NCI-H526 (cell line): ENCODE measurements at regions not wholly inside any gene's neighbourhood (a gene's known extent, or its start where the extent isn't known, plus 50 kb on each side); places are given as distances from the start of the nearest gene placed in this dataset.
"Not testable (repeated sequence)": the region's sequence is repeated elsewhere in the genome, so short reads cannot be mapped to it uniquely, and the experiment has no call there.

Source experiments
- DNase-seq, 2 experiments: peaks; one replicate each; lab custom pipeline; 2025; lab: John Stamatoyannopoulos, UW

DNA sequence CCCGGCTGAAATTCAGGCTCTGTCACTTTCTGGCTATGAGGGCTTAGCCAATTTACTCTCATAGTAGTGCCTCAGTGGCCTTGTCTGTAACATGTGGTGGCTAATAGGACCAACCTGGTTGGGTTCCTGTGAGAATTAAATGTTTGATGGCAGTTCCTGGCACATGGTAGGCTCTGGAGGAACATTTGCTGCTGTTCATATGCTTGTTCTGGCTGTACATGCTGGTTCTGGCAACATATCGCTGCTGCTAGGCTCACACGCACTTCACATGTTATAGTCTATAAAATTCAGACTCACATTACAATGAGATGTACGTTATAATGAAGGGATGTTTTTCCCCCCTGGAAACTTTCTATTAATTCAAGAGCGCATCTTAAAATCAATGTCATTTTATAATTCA is 417.7 kb upstream of the GYPC start:
- DNase-seq, result no peak

DNA sequence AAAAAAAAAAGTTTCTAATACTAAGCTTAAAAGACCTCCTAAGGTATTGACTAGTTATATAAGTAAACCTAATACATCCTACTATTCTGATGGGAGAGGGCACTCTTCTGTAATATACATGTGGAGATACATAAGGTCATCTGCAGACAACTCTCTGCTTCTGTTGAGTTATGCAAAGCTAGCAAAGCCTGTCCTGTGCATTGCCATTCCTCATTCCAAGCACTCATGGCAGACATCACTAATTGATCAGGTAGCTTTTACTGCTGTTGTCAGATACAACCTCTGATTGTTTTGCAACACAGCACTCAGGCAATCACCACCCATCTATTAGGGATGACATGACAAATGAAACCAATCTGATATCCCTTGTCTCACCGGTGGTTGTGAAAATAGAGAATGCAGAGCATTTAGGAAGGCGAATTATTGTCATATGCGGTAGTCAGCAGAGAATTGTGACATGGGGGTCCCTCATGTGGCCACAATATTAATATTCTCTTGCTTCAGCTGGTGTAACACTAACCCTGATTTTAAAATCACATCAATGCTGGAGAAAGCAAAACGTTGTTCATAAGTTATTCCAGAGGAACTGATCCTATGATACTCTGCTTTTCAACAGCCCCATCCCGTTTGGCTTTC is 416.5 kb upstream of the GYPC start:
- DNase-seq, result peak in 1 of 2 experiments; percentile 3

DNA sequence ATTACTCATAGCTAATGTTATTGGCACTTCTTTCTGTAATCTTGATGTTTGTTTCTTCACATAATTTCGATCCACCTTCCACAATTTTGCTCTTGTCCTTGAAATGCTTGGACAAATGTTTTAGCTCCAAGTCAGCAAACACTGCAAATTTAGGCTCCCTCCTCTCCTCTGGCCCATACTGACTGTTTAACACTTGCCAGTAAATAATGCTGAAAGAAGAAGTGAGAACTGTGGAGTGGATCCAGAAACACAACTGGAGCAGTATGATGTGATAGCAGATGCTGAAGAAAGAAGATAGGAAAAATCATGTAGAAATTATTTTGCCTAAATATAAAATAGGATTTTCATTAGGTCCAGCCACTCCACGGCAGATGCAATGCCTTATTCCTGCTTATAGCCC is 415.0 kb upstream of the GYPC start:
- DNase-seq, result no peak

DNA sequence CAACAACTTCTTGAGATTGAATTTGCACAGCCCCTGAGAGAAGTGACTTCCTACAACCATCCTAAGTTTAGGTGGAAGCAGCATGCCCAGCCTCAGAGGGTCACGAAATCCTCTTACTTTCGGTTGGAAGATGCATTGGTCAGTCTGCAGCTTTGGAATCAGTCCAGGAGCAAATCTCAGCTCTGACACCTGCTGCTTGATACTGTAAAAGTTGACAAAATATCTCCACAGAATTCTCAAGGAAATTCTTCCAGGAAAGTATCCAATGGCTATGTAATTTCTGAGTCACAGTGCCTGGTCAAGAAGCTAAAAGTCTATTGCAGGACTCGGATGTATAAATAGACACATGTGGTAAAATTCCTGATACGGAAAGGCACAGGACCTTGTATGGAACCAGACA is 414.5 kb upstream of the GYPC start:
- no peak for DNase-seq

DNA sequence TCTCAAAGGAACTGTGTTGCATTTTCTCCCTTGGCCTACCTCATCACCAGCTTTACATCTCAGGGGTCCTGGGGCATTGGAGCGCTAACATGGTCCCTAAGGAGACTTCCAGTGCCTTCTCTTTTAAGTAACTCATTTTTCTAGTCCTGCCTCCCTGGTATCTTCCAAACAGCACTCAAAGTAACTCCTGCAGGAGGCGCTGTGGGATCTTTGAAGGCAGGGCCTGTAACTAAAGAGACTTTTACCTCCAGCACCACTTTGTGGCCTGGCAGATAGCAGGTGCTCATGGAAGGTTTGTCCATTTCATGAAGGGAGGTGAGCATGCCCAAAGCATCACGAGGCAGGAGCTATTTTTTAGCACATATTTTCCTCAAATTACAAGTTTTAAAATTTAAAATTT is 411.0 kb upstream of the GYPC start:
- DNase-seq, result peak; percentile 71 to 83

DNA sequence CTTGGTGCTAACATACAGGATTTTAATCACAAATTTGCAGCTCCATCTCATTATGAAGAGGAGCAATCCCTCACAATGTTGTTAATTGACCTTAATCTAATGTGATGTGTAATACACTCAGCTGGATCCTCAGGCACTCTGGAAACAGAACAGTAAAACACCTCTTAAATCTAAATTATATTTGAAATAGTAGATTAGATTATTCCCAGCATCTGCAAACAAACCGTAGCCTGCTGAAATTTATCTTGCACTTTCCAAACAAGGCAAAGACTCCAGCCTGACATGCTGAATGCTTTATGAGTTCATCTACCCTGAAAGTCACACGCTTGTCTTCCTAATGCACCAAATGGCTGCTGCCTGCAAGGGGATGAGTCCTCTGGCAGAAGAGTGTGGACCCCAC is 402.3 kb upstream of the GYPC start:
- DNase-seq, result no peak

DNA sequence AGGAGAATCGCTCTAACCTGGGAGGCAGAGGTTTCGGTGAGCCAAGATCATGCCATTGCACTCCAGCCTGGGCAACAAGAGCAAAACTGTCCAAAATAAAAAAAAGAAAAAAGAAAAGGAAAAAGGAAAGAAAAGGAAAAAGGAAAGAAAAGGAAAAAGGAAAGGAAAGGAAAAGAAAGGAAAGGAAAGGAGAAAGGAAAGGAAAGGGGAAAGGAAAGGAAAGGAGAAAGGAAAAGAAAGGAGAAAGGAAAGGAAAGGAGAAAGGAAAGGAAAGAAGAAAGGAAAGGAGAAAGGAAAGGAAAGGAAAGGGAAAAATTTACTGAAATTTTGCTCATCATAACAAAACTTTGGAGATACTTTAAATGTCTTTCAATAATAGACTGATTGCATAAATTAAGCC is 391.3 kb upstream of the GYPC start:
- no peak for DNase-seq

DNA sequence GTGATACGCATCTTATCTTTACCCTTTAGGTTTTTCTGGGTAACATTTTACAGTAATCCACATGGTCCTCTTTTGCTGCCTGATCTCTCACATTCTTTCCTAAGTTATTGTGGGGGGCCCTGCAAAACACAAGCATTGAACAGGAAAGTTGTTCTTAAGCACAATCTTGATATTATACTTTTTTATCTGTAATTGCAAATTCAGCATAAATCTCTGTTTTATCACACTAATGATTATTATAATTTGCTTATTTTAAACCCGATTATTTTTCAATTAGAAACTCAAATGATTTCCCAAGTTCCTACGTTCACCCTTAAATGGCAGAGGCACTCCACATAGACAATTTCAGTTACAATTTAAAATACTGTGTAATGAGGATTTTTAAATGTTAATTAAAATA is 386.0 kb upstream of the GYPC start:
- DNase-seq, result no peak

DNA sequence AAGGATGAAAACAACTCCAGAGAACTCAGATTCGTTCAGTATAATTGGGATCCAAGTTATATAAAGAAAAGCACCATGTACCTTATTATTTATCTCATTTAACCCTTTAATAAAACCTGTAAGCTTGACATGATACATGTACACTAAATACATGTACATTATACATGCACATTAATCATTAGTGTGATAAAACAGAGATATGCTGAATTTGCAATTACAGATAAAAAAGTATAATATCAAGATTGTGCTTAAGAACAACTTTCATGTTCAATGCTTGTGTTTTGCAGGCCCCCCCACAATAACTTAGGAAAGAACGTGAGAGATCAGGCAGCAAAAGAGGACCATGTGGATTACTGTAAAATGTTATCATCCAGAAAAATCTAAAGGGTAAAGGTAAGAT is 385.4 kb upstream of the GYPC start:
- DNase-seq, result no peak

DNA sequence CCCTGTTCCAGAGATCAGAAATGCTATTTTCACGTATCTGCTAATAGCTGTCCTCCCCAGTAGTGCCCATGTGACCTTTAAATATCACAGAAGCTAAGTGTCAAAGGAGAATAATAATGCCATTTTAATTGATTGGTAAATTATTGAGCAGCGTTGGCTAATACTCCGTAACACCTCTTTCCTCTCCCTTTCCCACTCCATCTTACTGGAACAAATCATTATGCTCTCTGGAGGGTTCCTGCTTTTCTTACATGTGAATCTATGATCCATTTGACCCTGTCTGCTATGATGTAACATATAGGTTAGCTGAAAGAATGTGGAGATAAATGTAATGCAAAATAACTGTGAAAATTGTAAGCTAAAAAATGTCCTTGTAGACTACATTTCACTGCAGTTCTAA is 383.6 kb upstream of the GYPC start:
- DNase-seq, result no peak

DNA sequence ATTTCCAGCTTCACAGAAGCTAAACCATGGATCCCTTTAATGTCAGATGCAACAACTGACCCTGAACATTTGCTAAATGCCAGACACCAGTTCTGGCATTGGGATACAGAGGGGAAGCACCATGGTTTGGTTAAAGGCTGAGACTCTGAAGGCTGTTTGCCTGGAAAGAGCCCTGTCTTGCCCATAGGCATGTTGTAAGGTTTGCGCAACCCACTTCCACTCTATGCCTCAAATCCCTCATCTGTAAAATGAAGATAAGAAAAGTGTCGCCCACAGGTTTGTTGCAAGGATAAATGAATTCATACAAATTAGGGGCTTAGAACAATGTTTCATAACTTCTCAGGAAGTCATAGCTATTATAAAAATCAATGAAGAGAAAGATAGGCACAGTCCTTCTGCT is 380.9 kb upstream of the GYPC start:
- no peak for DNase-seq

DNA sequence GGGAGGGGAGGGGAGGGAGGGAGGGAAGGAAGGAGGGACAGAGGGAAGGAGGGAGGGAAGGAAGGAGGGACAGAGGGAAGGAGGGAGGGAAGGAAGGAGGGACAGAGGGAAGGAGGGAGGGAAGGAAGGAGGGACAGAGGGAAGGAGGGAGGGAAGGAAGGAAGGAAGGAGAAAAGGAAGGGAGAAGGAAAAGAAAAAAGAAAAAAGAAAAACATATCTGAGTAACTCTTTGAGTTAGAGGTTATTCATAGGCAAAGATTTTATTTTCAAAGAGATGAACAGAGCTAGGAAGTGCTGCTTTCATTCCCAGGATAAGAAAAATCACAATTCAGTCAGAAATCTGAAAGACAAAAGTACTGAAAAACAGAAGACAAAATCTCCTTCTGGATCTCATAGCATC is 379.7 kb upstream of the GYPC start:
- not testable (repeated sequence) for DNase-seq

DNA sequence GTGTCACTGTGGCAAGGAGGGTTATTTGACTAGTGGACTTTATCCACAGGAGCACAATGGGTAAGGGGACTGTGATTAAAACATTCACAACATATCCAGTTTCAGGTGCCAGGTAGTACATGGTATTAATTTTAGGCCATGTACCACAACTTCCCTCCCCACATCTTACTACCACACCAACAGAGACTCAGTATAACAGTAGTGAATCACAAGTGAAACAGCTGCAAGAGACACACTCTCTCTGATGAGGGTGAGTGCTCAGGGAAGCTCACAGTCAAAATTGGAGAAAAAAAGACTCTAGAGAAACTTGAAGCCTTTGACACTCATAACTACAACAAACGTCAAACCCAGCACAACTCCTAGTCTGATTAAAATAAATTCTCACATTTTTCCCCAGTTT is 367.6 kb upstream of the GYPC start:
- no peak for DNase-seq

DNA sequence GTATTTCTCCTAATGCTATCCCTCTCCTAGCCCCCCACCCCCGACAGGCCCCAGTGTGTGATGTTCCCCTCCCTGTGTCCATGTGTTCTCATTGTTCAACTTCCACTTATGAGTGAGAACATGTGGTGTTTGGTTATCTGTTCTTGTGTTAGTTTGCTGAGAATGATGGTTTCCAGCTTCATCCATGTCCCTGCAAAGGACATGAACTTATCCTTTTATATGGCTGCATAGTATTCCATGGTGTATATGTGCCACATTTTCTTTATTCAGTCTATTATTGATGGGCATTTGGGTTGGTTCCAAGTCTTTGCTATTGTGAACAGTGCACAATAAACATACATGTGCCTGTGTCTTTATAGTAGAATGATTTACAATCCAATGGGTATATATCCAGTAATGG is 362.0 kb upstream of the GYPC start:
- not testable (repeated sequence) for DNase-seq

DNA sequence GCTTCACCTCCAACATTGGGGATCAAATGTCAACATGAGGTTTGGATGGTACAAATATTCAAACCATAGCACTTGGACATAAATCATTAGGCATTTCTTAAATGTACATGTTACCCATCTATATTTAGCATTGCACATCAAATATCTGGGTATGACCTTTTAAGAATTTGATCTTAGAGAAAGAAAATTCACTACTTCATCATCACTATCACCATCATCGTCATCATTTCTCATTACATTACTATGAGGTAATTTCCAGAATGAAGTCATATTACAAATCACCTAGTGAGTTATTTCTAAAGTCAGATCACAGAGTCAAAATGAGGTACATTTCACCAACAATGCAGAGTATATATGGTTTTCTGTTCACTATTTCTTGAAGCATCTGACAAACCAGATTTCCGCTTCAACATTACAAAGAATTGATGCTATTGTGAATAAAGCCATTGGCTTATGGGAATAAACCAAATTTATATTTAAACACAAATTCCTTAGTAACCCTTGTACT is 356.4 kb upstream of the GYPC start:
- DNase-seq, result no peak

DNA sequence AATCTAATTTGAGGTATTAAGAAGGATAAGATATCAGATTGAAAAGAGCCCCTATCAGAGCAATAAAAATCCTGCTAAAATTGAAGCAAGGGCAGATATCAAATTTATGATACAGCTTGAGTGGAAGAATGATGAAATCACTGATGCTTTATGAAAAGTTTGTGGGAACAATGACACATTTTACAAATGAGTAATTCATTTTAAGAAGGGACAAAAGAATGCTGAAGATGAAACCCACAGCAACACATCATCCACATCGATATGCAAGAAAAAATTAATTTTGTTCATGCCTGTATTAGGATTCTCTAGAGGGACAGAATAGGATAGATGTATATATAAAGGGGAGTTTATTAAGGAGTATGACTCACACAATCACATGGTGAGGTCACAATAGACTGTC is 355.6 kb upstream of the GYPC start:
- no peak for DNase-seq

DNA sequence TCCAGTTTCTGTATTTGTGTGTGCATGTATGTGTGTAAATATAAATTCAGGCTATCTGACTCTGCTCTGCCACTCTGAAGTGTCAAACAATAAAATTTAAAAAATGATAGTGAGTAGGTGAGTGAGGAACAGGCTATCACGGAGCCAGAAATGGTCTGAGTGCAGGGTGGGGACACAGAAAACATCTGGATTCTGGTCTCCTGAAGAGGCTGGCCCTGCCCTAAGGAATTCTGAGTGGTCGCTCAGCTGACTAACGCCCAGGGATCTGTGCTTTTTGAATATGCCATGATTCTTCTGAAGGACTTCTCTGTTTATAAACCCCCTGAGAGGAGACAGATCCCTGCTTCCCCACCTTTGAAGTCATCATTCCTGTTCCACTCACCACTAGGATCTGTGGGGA is 353.9 kb upstream of the GYPC start:
- DNase-seq, result no peak

DNA sequence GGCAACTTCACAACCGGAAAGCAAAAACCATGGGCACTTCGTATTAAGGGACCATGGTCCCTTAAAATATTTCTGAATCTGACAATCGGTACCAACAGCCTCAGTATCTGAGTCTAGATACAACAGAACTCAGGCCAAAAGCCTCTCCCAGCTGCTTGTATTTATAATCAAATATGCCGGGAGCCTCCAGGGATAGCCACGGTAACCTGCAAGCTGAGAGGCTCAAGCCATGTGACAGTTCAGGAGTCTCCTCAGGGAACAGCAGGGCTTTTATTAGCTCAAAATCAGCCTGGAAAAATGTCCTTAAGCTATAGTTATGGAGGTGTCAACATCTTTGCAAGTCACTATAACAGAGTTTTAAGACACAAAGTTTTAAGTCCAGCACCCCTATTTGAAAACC is 352.8 kb upstream of the GYPC start:
- peak; percentile 90 to 94 for DNase-seq

DNA sequence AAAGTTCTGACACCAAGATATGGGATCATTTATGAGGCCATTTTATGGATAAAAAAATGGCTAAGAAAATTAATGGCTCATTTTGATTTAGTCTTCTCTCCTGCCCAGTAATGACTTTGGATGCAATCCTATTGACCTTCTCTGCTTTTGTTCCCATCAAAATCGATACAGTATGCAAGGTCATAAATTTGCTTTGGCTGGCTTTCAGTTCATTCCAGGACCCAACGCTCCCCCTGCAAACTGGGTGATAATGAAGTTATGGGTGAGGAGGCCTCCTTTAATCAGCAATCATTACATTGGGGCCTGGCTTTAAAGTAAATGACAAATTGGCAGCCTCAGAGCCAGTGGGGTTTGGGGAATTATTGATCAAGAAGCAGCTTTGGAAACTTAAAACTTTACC is 351.8 kb upstream of the GYPC start:
- DNase-seq, result no peak

DNA sequence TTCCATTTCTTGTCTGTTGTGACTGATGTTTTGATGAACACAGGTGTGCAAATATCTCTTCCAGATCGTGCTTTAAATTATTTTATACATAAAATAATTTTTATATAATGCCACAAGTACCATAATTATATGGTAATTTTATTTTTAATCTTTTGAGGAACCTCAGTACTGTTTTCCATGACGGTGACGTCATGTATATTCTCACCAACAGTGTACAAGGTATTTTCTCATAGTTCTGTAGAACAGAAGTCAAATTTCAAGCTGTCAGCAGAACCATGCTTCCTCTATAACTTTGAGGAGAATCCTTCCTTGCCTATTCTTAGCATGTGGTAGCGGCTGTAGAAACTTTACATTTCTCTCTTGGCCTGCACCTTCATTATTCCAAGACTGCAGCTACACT is 349.4 kb upstream of the GYPC start:
- DNase-seq, result no peak

DNA sequence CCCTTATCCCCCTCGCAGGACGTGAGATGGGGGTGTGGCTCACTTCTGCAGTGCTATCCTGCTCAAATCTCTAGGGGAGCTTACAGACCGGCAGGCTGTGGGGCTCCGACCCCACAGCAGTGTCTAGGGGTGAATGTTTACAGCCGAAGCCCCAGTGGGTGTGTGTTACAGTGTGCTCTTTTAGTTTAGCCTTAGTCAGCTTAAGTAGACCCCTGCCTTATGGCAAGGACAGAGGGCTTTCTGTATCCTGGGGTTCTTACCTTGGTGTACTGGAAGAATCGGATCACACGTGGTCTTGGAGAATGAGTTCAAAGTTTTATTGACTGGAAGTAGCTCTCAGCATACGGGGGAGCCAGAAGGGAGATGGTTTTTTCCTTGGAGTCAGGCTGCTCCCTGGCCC is 348.2 kb upstream of the GYPC start:
- DNase-seq, result no peak

DNA sequence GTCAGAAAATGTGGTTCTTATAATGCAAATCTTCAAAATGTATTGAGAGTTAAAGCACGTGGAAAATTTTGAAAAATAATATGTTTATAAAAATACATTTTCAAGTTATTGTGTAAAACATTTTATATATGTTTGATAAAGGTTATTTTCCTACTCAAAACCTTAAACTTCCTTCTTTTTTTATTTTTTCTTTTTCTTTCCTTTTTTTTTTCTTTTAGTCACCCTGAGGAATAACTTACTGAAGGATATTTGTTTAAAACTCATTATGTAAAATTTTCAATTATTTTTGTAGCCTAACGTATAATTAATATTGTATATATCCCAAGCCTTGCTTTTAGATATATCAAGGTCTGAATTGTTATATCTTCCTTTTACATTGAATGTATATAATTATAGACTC is 346.8 kb upstream of the GYPC start:
- no peak for DNase-seq

DNA sequence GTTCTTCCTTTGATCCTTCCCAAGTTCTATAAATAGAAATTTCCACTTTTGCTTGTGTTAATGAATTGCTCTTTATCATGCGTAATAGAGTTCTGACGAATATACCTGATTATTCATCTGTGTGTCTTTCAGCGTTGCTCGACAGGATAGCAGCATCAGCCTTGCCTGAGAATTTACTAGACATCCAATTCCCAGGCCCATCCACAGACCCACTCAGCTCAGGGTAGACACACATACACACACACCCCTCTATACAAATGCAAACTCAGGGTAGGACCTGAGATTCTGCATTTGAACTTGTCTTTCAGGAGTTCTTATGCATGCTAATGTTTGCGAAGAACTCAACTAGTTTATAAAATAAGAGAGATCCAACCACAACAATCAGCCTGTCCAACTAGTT is 343.4 kb upstream of the GYPC start:
- no peak for DNase-seq

DNA sequence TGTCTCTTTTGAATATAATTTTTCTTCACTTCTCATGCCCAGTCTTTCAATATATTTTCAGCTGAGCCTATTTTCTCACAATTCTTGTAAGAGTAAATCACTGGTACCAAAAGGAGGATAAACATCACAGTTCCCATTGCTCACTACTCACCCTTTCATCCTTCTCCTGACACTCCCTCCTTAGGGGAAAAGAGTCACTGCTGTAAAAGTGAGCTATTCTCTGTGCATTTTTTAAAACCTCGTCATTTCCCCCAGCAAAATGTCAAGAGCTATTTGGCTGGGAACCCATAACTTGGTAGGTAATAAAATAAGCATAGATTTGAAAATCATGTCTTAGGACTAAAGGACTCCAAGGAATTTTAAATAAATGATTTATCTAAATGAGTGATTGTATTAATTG is 340.1 kb upstream of the GYPC start:
- no peak for DNase-seq
